IPS DF 4.7 (cell line): ENCODE measurements at regions not wholly inside any gene's neighbourhood (a gene's known extent, or its start where the extent isn't known, plus 50 kb on each side); places are given as distances from the start of the nearest gene placed in this dataset.

Source experiments
- DNase-seq: peaks from one replicate; pipeline ENCODE4 v3.0.0-alpha.2; 2013; ENCODE audit warnings: low spot score; ENCODE audit errors: extremely low read depth

GRCh38 chr6:40077736-40078135 is 143.5 kb upstream of the MOCS1 start:
- no peak for DNase-seq

DNA sequence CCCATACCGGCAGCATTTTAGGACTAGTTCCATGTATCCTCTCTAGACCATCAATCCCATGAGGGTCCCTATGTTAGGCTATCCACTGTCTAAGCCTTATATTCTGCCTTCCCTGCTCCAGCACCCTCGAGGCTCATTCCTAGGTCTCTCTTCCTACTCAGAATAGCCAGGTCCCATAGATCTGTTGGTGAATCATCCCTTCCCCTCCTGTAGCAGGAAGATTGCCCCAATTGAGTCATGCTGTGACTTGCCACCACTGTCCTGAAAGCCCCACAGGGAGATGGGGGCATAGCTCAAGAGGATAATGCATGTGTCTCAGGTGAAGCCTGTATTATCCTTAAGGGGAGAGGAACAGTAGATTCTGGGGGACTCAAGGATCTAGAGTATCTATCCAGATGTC is 143.1 kb upstream of the MOCS1 start:
- DNase-seq: no peak

- no peak for DNase-seq
These were observed 140.9 kb upstream of the MOCS1 start for GRCh38 chr6:40075056-40075590.

GRCh38 chr6:40074306-40075055 is 140.2 kb upstream of the MOCS1 start:
- DNase-seq: no peak

DNA sequence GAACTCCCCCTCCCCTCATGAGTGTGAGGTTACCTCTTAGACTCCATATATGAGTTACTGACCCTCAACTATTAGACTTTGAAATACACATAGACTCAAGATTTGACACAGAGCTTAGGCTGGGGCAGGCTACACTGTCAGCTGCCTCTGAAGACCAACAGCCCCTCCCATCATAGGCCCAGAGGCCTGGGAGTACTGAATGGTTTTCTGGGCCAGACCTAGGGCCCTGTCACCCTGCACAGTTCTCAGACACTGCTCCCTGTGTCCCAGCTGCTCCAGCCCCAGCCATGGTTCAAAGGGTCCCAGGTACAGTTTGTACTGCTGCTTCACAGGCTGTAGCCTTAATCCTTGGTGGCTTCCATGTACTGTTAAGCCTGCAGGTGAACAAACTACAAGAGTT is 132.1 kb upstream of the MOCS1 start:
- no peak for DNase-seq

DNA sequence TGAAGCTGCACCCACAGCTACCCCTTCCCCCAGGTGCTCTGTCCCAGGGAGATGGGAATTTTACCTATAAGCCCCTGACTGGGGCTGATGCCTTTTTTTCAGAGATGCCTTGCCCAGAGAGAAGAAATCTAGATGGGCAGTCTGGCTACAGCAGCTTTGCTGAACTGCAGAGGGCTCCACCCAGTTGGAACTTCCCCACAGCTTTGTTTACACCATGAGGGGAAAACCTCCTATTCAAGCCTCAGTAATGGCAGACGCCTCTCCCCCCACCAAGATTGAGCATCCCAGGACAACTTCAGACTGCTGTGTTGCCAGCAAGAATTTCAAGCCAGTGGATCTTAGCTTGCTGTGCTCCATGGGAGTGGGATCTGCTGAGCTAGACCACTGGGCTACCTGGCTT is 122.6 kb upstream of the MOCS1 start:
- DNase-seq: no peak

- no peak for DNase-seq
These were observed 120.3 kb upstream of the MOCS1 start for GRCh38 chr6:40054602-40055001.

DNA sequence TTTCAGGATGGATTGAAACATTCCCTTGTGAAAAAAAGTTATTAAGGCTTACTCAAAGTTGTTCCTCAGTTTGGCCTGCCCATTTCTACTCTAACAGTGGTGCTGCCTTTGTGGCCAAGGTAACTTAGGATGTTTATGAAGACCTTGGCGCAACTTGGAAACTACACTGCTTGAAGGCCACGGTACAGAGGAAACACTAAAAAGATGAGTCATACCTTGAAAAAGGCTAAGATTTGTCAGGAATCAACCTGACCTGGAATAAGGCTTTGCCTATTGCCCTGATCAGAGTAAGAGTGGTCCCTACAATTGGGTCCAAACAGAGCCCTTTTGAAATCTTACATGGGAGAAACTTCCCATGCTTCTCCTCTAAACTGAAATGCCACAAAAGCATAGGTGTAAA is 119.9 kb upstream of the MOCS1 start:
- DNase-seq: no peak

- no peak for DNase-seq
These were observed 114.9 kb upstream of the MOCS1 start for GRCh38 chr6:40049128-40049527.

GRCh38 chr6:40044196-40044595 is 109.9 kb upstream of the MOCS1 start:
- DNase-seq: no peak

DNA sequence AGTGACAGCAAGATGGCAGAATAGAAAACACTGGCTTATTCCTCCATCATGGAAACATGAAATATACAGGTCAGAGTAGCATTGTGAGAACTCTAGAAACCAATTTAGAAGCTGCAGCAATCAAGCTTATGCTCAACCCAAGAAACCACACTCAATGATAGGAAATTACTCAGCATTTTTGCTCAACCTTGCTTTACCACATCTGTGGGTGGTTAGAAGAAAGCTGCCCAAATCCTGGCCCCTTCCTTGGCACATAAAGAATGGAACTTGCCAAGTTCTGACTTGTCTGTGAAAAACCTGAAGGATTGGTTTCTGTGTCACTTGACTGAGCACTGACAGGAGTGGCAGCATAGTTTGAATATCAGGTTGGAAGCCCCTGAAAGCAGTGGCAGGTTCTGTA is 108.0 kb upstream of the MOCS1 start:
- DNase-seq: no peak

DNA sequence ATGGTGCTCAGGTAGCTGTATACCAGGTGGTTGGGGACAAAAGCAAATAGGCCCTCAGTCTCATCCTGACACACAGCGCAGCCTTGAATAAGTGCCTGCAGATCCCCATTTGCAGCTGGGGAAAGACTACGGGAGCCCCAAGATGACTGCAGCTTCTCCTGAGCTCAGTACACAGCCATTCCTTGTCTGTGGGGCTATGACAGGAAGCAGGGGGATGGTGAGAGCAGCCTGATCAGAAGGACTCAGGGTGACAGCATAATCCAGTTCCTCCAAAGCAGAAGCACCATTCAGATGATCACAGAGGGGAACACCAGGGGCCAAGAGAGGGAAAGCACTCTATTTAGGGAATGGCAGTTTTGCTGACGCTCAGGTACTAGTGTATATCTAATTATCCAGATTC is 104.8 kb upstream of the MOCS1 start:
- DNase-seq: no peak

GRCh38 chr6:40038626-40039025 is 104.4 kb upstream of the MOCS1 start:
- DNase-seq: no peak

DNA sequence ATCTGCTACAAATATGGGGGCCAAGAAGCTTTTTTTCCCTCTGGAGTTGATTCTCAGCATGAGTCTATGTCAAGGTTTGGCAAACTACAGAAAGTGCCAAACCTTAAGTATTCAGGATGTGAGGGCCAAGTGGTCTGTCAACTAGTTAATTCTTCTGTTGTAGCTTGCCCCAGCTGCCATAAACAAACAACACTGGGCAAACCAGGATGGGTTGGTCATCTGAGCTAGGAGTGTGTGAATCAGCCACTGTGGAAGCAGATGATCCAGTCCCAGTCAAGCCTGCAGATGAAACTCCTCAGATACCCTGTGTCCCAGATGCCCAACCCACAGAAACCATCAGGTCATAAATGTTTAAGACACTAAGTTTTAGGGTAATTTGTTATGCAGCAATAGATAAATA is 103.0 kb upstream of the MOCS1 start:
- DNase-seq: no peak

DNA sequence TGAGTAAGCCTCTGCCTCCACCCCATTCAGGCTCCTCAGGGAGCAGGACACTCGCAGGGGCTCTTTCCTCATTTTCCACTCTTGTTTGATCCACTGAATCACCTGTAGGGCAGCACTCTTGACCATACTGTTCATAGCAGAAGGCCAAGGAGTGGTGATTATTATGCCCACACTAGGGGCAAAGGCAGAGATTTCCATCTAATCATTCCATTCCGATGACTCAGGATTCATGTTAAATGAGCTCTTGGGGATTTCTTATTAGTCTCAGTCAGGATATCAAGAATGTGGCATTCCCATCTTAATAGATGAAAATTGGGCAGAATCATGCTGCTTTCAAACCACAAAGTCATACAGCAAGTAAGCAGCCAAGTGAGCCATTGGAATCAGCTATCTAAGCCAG is 101.9 kb upstream of the MOCS1 start:
- DNase-seq: no peak

GRCh38 chr6:40028449-40028848 is 94.2 kb upstream of the MOCS1 start:
- DNase-seq: no peak

DNA sequence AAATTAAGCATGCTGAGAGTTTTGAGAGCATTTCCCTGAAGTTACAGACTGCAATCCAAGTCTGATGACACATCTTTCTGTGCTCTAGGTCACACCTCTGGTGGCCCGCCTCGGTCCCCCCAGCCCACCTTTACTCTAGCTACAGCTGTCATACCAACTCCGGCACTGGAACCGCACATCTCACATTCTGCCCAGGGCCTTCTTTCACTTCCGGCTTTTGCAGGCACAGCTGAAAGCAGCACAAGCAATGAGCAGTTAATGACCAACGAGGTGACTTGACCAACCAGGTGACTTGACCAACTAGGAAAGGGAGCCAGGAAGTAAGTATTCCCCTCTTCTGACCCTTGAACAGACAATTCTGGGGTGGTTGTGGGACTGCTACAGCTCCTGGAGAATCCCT is 88.6 kb upstream of the MOCS1 start:
- DNase-seq: no peak

GRCh38 chr6:40020166-40020565 is 85.9 kb upstream of the MOCS1 start:
- no peak for DNase-seq

GRCh38 chr6:40015530-40015929 is 81.3 kb upstream of the MOCS1 start:
- DNase-seq: no peak

GRCh38 chr6:40011844-40012243 is 77.6 kb upstream of the MOCS1 start:
- no peak for DNase-seq

GRCh38 chr6:40000964-40001515 is 66.8 kb upstream of the MOCS1 start:
- no peak for DNase-seq

GRCh38 chr6:39999006-39999867 is 65.0 kb upstream of the MOCS1 start:
- no peak for DNase-seq
